WTC11 (cell line): ENCODE measurements at regions not wholly inside any gene's neighbourhood (a gene's known extent, or its start where the extent isn't known, plus 50 kb on each side); places are given as distances from the start of the nearest gene placed in this dataset.

Experiments
- ATAC-seq: fragments of 200-7000 bp; cut with Tn5 transposase; 2 replicates; pipeline ENCODE4 v1.10.0; 2021; ENCODE audit warnings: mild to moderate bottlenecking, moderate library complexity
- CTCF ChIA-PET: fragments of 300-600 bp; sonication (Branson Sonifier 250); formaldehyde crosslinking; loops from one replicate; lab custom pipeline; 2021; ENCODE audit warnings: antibody characterized with exemption; lab: Charles Lee
- POLR2A ChIA-PET: fragments of 350-600 bp; sonication (Branson Sonifier 250); formaldehyde crosslinking; loops from one replicate; lab custom pipeline; 2021; ENCODE audit warnings: antibody characterized with exemption; lab: Charles Lee
- DNase-seq: peaks from one replicate; pipeline ENCODE4 v3.0.0; 2021; ENCODE audit warnings: low spot score
- H3K27ac Mint-ChIP-seq: 2 replicates; pipeline ENCODE4 v1.8.0; 2021; ENCODE audit warnings: mixed read lengths
- H3K27me3 Mint-ChIP-seq: 2 replicates; pipeline ENCODE4 v1.8.0; 2021; ENCODE audit warnings: low read depth, mild to moderate bottlenecking, moderate library complexity, mixed read lengths
- H3K36me3 Mint-ChIP-seq: 2 replicates; pipeline ENCODE4 v1.8.0; 2021; ENCODE audit warnings: mixed read lengths
- H3K4me1 Mint-ChIP-seq: 2 replicates; pipeline ENCODE4 v1.8.0; 2022; ENCODE audit warnings: mixed read lengths
- H3K4me3 Mint-ChIP-seq: 2 replicates; pipeline ENCODE4 v1.8.0; 2021; ENCODE audit warnings: mild to moderate bottlenecking, moderate library complexity, mixed read lengths
- H3K9me3 Mint-ChIP-seq: 2 replicates; pipeline ENCODE4 v1.8.0; 2021; ENCODE audit warnings: mixed read lengths
- CREB1 ChIP-seq: sonication (generic); formaldehyde crosslinking; IDR thresholded peaks from 2 replicates; pipeline ENCODE4 v1.8.0; 2023; ENCODE audit warnings: mild to moderate bottlenecking, missing genetic modification reagents
- ETV6 ChIP-seq: sonication (generic); formaldehyde crosslinking; IDR thresholded peaks from 2 replicates; pipeline ENCODE4 v1.8.1; 2022; ENCODE audit warnings: mild to moderate bottlenecking, missing genetic modification reagents
- JUN ChIP-seq: sonication (generic); formaldehyde crosslinking; IDR thresholded peaks from 2 replicates; pipeline ENCODE4 v1.8.0; 2023; ENCODE audit warnings: mild to moderate bottlenecking, missing genetic modification reagents
- NR1H2 ChIP-seq: sonication (generic); formaldehyde crosslinking; IDR thresholded peaks from 2 replicates; pipeline ENCODE4 v1.9.0; 2021; ENCODE audit warnings: mild to moderate bottlenecking, moderate library complexity, missing genetic modification reagents
- RELA ChIP-seq: sonication (generic); formaldehyde crosslinking; IDR thresholded peaks from 2 replicates; pipeline ENCODE4 v1.8.1; 2022; ENCODE audit warnings: missing genetic modification reagents, mild to moderate bottlenecking, borderline replicate concordance
- ZNF138 ChIP-seq: sonication (generic); formaldehyde crosslinking; conservative IDR thresholded peaks from 2 replicates; pipeline ENCODE4 v1.8.1; 2022; ENCODE audit warnings: mild to moderate bottlenecking, moderate library complexity, missing genetic modification reagents
- ZNF219 ChIP-seq: sonication (generic); formaldehyde crosslinking; IDR thresholded peaks from 2 replicates; pipeline ENCODE4 v1.8.0; 2023; ENCODE audit warnings: missing genetic modification reagents, mild to moderate bottlenecking, borderline replicate concordance
- ZNF232 ChIP-seq: sonication (generic); formaldehyde crosslinking; IDR thresholded peaks from 2 replicates; pipeline ENCODE4 v1.8.0; 2022; ENCODE audit warnings: mild to moderate bottlenecking, missing genetic modification reagents
- TF ChIP-seq, protein P1 (sequence below): sonication (generic); formaldehyde crosslinking; IDR thresholded peaks from 2 replicates; pipeline ENCODE4 v1.8.1; 2022; ENCODE audit warnings: low read depth, mild to moderate bottlenecking, moderate library complexity, missing genetic modification reagents, borderline replicate concordance
- TF ChIP-seq, protein P2 (sequence below): sonication (generic); formaldehyde crosslinking; IDR thresholded peaks from 2 replicates; pipeline ENCODE4 v1.8.1; 2023; ENCODE audit warnings: mild to moderate bottlenecking, missing genetic modification reagents, moderate library complexity
- TF ChIP-seq, protein P3 (sequence below): sonication (generic); formaldehyde crosslinking; IDR thresholded peaks from 2 replicates; pipeline ENCODE4 v1.8.0; 2022; ENCODE audit warnings: mild to moderate bottlenecking, missing genetic modification reagents
- TF ChIP-seq, protein P4 (sequence below): sonication (generic); formaldehyde crosslinking; IDR thresholded peaks from 2 replicates; pipeline ENCODE4 v1.8.1; 2022; ENCODE audit warnings: mild to moderate bottlenecking, missing genetic modification reagents, moderate library complexity, borderline replicate concordance
- TF ChIP-seq, protein P5 (sequence below): sonication (generic); formaldehyde crosslinking; IDR thresholded peaks from 2 replicates; pipeline ENCODE4 v1.8.0; 2023; ENCODE audit warnings: mild to moderate bottlenecking, missing genetic modification reagents
- TF ChIP-seq, protein P6 (sequence below): sonication (generic); formaldehyde crosslinking; IDR thresholded peaks from 2 replicates; pipeline ENCODE4 v1.8.1; 2023; ENCODE audit warnings: mild to moderate bottlenecking, missing genetic modification reagents

DNA sequence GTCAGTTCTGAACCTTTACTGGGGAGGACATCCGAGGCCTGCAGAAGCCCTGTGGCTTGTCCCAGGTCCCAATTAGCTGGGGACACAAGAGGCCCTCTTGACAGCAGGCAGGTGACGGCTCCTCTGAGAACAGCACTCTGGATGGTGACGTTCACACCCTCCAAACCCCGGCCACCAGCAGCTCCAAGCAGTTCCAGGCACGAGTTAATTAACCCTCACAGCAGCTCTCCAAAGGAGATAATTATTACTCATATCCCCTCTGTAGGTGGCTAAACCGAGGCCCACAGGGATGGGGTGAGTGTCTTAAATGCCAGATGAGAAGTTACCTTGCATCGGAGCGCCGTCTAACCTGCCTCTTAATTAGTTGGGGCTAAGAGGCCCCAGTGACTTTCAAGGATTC is 168.9 kb upstream of the CIBAR2 start:
- Mint-ChIP-seq H3K4me1 (peaks cover 21% of the 10 kb centered on the region), H3K36me3 (no peaks in the 10 kb centered on the region), H3K4me3 (no peak overlapping the region), H3K27me3 (no peaks in the 10 kb centered on the region), H3K9me3 (no peaks in the 10 kb centered on the region), H3K27ac (no peak overlapping the region)
- ChIA-PET CTCF (interaction anchor here (1.0 to 2.2 kb wide), 5 partner anchors 16 to 335 kb away, joined by 3 to 7 read pairs (median 5); no protein-coding TSS in a partner anchor), POLR2A (no interaction called here)
- ATAC-seq (no peak), DNase-seq (no peak)
- TF ChIP-seq, protein P1, sequence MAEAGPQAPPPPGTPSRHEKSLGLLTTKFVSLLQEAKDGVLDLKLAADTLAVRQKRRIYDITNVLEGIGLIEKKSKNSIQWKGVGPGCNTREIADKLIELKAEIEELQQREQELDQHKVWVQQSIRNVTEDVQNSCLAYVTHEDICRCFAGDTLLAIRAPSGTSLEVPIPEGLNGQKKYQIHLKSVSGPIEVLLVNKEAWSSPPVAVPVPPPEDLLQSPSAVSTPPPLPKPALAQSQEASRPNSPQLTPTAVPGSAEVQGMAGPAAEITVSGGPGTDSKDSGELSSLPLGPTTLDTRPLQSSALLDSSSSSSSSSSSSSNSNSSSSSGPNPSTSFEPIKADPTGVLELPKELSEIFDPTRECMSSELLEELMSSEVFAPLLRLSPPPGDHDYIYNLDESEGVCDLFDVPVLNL (CRISPR knock-in tag): no peak
- TF ChIP-seq, protein P2, sequence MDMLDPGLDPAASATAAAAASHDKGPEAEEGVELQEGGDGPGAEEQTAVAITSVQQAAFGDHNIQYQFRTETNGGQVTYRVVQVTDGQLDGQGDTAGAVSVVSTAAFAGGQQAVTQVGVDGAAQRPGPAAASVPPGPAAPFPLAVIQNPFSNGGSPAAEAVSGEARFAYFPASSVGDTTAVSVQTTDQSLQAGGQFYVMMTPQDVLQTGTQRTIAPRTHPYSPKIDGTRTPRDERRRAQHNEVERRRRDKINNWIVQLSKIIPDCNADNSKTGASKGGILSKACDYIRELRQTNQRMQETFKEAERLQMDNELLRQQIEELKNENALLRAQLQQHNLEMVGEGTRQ (CRISPR knock-in tag): no peak
- TF ChIP-seq, protein P3, sequence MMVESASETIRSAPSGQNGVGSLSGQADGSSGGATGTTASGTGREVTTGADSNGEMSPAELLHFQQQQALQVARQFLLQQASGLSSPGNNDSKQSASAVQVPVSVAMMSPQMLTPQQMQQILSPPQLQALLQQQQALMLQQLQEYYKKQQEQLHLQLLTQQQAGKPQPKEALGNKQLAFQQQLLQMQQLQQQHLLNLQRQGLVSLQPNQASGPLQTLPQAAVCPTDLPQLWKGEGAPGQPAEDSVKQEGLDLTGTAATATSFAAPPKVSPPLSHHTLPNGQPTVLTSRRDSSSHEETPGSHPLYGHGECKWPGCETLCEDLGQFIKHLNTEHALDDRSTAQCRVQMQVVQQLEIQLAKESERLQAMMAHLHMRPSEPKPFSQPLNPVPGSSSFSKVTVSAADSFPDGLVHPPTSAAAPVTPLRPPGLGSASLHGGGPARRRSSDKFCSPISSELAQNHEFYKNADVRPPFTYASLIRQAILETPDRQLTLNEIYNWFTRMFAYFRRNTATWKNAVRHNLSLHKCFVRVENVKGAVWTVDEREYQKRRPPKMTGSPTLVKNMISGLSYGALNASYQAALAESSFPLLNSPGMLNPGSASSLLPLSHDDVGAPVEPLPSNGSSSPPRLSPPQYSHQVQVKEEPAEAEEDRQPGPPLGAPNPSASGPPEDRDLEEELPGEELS: no peak
- TF ChIP-seq ZNF232: no peak
- TF ChIP-seq, protein P4, sequence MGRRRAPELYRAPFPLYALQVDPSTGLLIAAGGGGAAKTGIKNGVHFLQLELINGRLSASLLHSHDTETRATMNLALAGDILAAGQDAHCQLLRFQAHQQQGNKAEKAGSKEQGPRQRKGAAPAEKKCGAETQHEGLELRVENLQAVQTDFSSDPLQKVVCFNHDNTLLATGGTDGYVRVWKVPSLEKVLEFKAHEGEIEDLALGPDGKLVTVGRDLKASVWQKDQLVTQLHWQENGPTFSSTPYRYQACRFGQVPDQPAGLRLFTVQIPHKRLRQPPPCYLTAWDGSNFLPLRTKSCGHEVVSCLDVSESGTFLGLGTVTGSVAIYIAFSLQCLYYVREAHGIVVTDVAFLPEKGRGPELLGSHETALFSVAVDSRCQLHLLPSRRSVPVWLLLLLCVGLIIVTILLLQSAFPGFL (CRISPR knock-in tag): no peak
- no peak for TF ChIP-seq ZNF219
- TF ChIP-seq ETV6: no peak
- no peak for TF ChIP-seq NR1H2 (CRISPR knock-in tag)
- TF ChIP-seq, all 79 proteins: peak for 0

DNA sequence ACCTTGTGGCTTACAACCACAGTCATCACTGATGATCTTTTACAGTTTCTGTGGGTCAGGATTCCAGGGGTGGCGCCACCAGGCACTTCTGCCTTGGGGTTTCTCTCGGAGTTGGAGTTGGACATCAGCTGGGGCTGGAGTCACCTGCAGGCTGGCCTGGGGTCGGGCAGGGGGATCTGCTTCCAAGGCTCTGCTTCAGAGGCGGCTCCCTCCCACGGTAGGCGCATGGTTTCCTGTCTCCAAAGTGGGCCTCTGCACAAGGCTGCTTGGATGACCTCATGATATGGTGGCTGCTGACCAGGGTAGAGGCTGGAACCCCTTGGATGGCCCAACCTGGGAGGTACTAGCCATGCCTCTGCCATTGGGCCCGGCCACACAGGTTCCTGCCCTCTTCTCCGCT is 170.6 kb upstream of the CIBAR2 start:
- peaks cover 11% of the 10 kb centered on the region for H3K4me1 Mint-ChIP-seq

More for the DNA sequence above, 170.6 kb upstream of the CIBAR2 start:
- ATAC-seq: no peak
- DNase-seq: no peak
- no peak overlapping the region for H3K4me3 Mint-ChIP-seq
- TF ChIP-seq CREB1 (CRISPR knock-in tag) (no peak), JUN (no peak), ZNF138 (no peak), RELA (CRISPR knock-in tag) (no peak)
- TF ChIP-seq, protein P5, sequence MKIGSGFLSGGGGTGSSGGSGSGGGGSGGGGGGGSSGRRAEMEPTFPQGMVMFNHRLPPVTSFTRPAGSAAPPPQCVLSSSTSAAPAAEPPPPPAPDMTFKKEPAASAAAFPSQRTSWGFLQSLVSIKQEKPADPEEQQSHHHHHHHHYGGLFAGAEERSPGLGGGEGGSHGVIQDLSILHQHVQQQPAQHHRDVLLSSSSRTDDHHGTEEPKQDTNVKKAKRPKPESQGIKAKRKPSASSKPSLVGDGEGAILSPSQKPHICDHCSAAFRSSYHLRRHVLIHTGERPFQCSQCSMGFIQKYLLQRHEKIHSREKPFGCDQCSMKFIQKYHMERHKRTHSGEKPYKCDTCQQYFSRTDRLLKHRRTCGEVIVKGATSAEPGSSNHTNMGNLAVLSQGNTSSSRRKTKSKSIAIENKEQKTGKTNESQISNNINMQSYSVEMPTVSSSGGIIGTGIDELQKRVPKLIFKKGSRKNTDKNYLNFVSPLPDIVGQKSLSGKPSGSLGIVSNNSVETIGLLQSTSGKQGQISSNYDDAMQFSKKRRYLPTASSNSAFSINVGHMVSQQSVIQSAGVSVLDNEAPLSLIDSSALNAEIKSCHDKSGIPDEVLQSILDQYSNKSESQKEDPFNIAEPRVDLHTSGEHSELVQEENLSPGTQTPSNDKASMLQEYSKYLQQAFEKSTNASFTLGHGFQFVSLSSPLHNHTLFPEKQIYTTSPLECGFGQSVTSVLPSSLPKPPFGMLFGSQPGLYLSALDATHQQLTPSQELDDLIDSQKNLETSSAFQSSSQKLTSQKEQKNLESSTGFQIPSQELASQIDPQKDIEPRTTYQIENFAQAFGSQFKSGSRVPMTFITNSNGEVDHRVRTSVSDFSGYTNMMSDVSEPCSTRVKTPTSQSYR: no peak
- TF ChIP-seq, protein P6, sequence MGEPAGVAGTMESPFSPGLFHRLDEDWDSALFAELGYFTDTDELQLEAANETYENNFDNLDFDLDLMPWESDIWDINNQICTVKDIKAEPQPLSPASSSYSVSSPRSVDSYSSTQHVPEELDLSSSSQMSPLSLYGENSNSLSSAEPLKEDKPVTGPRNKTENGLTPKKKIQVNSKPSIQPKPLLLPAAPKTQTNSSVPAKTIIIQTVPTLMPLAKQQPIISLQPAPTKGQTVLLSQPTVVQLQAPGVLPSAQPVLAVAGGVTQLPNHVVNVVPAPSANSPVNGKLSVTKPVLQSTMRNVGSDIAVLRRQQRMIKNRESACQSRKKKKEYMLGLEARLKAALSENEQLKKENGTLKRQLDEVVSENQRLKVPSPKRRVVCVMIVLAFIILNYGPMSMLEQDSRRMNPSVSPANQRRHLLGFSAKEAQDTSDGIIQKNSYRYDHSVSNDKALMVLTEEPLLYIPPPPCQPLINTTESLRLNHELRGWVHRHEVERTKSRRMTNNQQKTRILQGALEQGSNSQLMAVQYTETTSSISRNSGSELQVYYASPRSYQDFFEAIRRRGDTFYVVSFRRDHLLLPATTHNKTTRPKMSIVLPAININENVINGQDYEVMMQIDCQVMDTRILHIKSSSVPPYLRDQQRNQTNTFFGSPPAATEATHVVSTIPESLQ (CRISPR knock-in tag): no peak
- TF ChIP-seq, all 79 proteins: peak for 0
- no peaks in the 10 kb centered on the region for H3K36me3 Mint-ChIP-seq
- 0 out of 2 replicates have a peak overlapping the region, but pooled peaks have one; percentile 32 for H3K27ac Mint-ChIP-seq
- ChIA-PET POLR2A (no interaction called here), CTCF (interaction anchor here (1.0 to 3.0 kb wide), 4 partner anchors 7 to 168 kb away, joined by 3 to 11 read pairs (median 6); no protein-coding TSS in a partner anchor)
- H3K9me3 Mint-ChIP-seq: no peaks in the 10 kb centered on the region
- H3K27me3 Mint-ChIP-seq: no peaks in the 10 kb centered on the region
